HG03159 (cell line): ENCODE measurements at regions not wholly inside any gene's neighbourhood (a gene's known extent, or its start where the extent isn't known, plus 50 kb on each side); places are given as distances from the start of the nearest gene placed in this dataset.
"Not testable (repeated sequence)": the region's sequence is repeated elsewhere in the genome, so short reads cannot be mapped to it uniquely, and the experiment has no call there.

Experiments used
- ATAC-seq: cut with Tn5 transposase; IDR thresholded peaks from one replicate; pipeline ENCODE4 v1.9.1; 2021; ENCODE audit warnings: mild to moderate bottlenecking, moderate library complexity; ENCODE audit not compliant: unreplicated experiment

GRCh38 chr9:74071502-74071901 is 425.6 kb upstream of the RORB start:
- ATAC-seq = no peak

DNA sequence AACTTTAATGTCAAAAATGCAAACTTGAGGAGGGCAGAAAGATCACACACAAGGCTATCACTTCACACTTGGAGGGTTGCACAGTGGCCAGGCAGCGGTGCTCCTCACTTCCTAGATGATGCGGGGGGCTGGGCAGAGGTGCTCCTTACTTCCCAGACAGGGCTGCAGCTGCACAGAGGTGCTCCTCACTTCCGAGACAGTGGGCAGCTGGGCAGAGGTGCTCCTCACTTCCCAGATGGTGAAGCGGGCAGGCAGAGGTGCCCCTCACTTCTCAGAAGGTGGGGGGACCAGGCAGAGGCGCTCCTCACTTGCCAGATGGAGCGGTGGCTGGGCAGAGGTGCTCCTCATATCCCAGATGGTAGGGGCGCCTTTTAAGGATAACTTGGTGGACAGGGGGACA is 423.2 kb upstream of the RORB start:
- no peak for ATAC-seq

GRCh38 chr9:74078647-74079046 is 418.5 kb upstream of the RORB start:
- no peak for ATAC-seq

DNA sequence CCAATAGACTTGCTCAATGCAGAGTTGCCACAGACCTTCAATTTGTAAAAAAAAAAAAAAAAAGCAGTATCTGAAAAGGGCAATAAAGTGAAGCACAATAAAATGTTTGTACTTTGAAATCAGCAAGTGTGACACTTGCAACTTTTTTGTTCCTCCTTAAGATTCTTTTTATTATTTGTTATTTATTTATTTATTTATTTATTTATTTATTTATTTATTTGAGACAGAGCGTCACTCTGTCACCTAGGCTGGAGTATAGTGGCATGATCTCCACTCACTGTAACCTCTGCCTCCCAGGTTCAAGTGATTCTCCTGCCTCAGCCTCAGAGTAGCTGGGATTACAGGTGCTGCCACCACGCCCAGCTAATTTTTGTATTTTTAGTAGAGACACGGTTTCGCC is 416.5 kb upstream of the RORB start:
- not testable (repeated sequence) for ATAC-seq

DNA sequence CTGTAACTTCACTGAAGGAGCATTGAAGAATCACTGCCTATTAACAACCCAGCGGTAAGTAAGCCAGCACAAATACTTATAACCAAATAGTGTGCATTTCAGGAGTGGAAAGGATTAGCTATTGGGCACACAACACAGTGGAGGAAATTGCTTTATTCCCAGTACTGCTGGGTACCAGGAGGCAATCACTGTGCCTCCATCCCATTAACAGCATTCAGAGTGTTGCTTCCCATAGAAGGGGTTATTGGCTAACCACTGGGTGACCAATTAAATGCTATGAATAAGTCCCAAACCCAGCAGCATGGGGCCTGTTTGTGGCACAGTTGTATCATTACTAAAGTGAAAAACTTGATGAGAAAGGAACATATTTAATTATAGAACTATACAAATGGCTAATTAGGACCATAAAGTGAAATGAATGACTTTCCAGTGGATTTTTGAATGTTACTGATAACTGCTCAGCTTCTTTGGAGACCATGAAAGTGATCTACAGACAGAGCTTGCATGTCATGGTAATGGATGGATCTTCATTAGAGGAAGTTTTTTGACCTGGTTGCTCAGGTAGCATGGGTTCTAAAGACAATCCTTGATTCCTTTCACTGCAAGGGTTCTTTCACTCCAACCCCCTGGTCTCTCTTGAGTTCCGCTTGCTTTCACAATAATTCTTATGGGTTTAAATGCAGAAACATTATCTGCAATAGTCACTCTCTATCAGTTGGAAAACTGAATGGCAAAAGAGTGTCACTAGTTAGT is 413.3 kb upstream of the RORB start:
- ATAC-seq = no peak

- not testable (repeated sequence) for ATAC-seq
Measured at GRCh38 chr9:74085384-74086037, 411.6 kb upstream of the RORB start.

GRCh38 chr9:74090921-74091320 is 406.2 kb upstream of the RORB start:
- ATAC-seq = not testable (repeated sequence)

DNA sequence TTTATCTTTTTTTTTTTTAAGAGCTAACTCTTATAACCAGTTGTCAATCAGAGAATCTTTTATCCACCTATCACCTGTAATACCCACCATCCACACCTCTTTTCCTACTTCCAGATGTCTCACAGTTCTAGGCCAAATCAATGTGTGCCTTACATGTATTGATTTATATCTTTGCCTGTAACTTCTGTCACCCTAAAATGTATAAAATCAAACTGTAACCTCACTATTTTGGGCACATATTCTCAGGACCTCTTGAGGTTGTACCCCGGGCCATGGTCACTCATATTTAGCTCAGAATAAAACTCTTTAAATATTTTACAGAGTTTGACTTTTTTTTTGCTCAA is 404.7 kb upstream of the RORB start:
- ATAC-seq = no peak

GRCh38 chr9:74094037-74094436 is 403.1 kb upstream of the RORB start:
- not testable (repeated sequence) for ATAC-seq

- no peak for ATAC-seq
Measured at GRCh38 chr9:74094766-74095165, 402.4 kb upstream of the RORB start.

GRCh38 chr9:74095925-74096324 is 401.2 kb upstream of the RORB start:
- no peak for ATAC-seq

DNA sequence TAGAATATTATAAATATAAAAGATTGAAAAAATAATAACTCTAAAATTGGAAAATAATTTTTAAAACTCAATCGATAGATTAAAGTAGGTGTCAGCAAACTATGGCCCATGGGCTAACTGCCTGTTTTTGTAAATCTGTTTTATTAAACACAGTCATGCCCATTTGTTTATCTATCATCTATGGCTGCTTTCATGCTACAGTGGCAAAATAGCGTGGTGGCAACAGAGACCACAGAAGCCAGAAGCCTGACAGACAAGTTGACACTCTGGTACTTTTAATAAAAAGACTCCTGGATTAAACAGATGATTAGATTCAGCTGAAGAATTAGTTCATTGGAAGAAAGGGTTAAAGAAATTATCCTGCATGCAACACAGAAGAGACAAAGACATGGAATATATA is 400.7 kb upstream of the RORB start:
- no peak for ATAC-seq

GRCh38 chr9:74100042-74100441 is 397.1 kb upstream of the RORB start:
- no peak for ATAC-seq

- ATAC-seq = not testable (repeated sequence)
Measured at GRCh38 chr9:74102148-74102547, 395.0 kb upstream of the RORB start.

DNA sequence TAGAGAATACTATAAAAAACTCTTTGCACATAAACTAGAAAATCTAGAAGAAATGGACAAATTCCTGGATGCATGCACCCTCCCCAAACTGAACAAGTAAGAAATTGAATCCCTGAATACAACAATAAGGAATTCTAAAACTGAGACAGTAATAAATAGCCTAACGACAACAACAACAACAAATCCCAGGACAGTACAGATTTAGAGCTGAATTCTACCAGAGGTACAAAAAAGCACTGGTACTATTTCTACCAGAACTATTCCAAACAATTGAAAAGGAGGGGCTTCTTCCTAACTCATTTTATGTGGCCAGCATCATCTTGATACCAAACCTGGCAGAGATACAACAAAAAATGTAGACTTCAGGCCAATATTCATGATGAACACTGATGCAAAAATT is 394.4 kb upstream of the RORB start:
- ATAC-seq = no peak

GRCh38 chr9:74107692-74108091 is 389.4 kb upstream of the RORB start:
- no peak for ATAC-seq

- no peak for ATAC-seq
Measured at GRCh38 chr9:74115976-74116375, 381.2 kb upstream of the RORB start.

GRCh38 chr9:74117151-74117550 is 380.0 kb upstream of the RORB start:
- ATAC-seq = no peak

GRCh38 chr9:74117731-74118130 is 379.4 kb upstream of the RORB start:
- no peak for ATAC-seq

DNA sequence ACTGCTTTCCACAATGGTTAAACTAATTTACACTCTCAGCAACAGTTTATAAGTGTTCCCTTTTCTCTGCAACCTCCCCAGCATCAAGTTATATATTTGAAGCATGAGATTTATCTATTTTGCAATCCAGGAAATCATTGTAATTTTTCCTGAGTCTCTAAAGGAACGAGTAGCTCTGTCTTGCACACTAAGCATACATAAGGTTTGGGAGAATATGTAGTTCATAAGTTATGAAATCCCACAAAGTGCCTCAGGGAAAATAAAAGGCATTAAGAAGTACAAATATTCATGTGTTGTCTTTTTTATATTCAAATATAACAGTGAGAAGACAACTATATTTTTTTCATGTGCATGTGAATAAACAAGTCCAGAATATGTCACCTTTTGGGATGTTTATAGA is 377.1 kb upstream of the RORB start:
- ATAC-seq = no peak

- ATAC-seq = no peak
Measured at GRCh38 chr9:74120470-74120869, 376.7 kb upstream of the RORB start.

DNA sequence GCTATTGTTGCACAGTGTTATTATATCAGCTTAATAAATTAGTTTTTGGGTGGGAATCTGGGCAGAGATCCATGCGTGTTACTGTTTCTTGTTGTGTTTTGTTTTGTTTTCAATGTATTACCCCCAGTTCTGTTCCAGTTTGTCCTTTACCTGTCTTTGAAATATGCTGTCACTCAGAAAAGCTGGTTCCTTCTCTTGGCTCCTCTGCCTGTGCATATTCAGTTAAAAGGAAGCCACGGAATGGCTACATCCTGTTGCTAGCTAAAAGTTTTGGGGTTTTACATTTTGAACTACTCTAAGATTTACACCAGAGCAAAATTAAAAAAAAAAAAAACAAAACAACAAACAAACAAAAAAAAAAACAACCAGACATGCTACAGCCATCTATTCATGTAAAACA is 374.9 kb upstream of the RORB start:
- no peak for ATAC-seq

GRCh38 chr9:74122661-74123060 is 374.5 kb upstream of the RORB start:
- no peak for ATAC-seq
